ENCODE measurements at regions not wholly inside any gene's neighbourhood (a gene's known extent, or its start where the extent isn't known, plus 50 kb on each side); places are given as distances from the start of the nearest gene placed in this dataset.

- TF ChIP-seq CTCF (IDR thresholded peaks at IDR 0.05; ENCODE audit: insufficient read depth, low read depth, low read length) (no peak), EZH2 (IDR thresholded peaks at IDR 0.05; ENCODE audit: insufficient read depth, low read length) (no peak)
Measured at GRCh38 chr1:29986986-29987385, 736.4 kb downstream of the MATN1 start.
